ENCODE measurements at regions not wholly inside any gene's neighbourhood (a gene's known extent, or its start where the extent isn't known, plus 50 kb on each side); places are given as distances from the start of the nearest gene placed in this dataset.
"Not testable (repeated sequence)": the region's sequence is repeated elsewhere in the genome, so short reads cannot be mapped to it uniquely, and the experiment has no call there.

GRCh38 chr12:105485321-105485910 lies 154.9 kb downstream of the C12orf75 start:
- H3K4me3 ChIP-seq (ENCODE audit: low read depth, low read length), result no peak overlapping the region
- no peak for TF ChIP-seq CTCF (conservative IDR thresholded peaks at IDR 0.05; ENCODE audit: low read depth, low read length)
- DNase-seq (ENCODE audit: low read depth), result peak; percentile 32

GRCh38 chr12:105485921-105486320 lies 155.4 kb downstream of the C12orf75 start:
- no peak for DNase-seq (ENCODE audit: low read depth)
- TF ChIP-seq CTCF (conservative IDR thresholded peaks at IDR 0.05; ENCODE audit: low read depth, low read length), result no peak
- no peak overlapping the region for H3K4me3 ChIP-seq (ENCODE audit: low read depth, low read length)

GRCh38 chr12:105487963-105488362 lies 157.5 kb downstream of the C12orf75 start:
- no peak for DNase-seq (ENCODE audit: low read depth)
- no peak for TF ChIP-seq CTCF (conservative IDR thresholded peaks at IDR 0.05; ENCODE audit: low read depth, low read length)
- no peak overlapping the region for H3K4me3 ChIP-seq (ENCODE audit: low read depth, low read length)

- no peak overlapping the region for H3K4me3 ChIP-seq (ENCODE audit: low read depth, low read length)
- no peak for TF ChIP-seq CTCF (conservative IDR thresholded peaks at IDR 0.05; ENCODE audit: low read depth, low read length)
- DNase-seq (ENCODE audit: low read depth), result no peak
Observed at GRCh38 chr12:105492591-105493545, 162.4 kb downstream of the C12orf75 start.

- H3K4me3 ChIP-seq (ENCODE audit: low read depth, low read length), result no peak overlapping the region
- DNase-seq (ENCODE audit: low read depth), result no peak
- no peak for TF ChIP-seq CTCF (conservative IDR thresholded peaks at IDR 0.05; ENCODE audit: low read depth, low read length)
Observed at GRCh38 chr12:105499205-105499604, 168.7 kb downstream of the C12orf75 start.

GRCh38 chr12:105500676-105501075 lies 170.2 kb downstream of the C12orf75 start:
- not testable (repeated sequence) for H3K4me3 ChIP-seq (ENCODE audit: low read depth, low read length); DNase-seq (ENCODE audit: low read depth)

- DNase-seq (ENCODE audit: low read depth), result no peak
- H3K4me3 ChIP-seq (ENCODE audit: low read depth, low read length), result no peak overlapping the region
- TF ChIP-seq CTCF (conservative IDR thresholded peaks at IDR 0.05; ENCODE audit: low read depth, low read length), result no peak
Observed at GRCh38 chr12:105502426-105502930, 172.0 kb downstream of the C12orf75 start.
